H1 (cell line): ENCODE measurements at regions not wholly inside any gene's neighbourhood (a gene's known extent, or its start where the extent isn't known, plus 50 kb on each side); places are given as distances from the start of the nearest gene placed in this dataset.

Experiments used
- TEAD4 ChIP-seq: IDR thresholded peaks from 2 replicates; pipeline ENCODE4 v1.6.1; 2012; ENCODE audit warnings: low read depth, low read length, inconsistent platforms, mixed read lengths
- TF ChIP-seq, protein P1 (sequence below): fragments of 300-600 bp; sonication (generic); IDR thresholded peaks from 2 replicates; pipeline ENCODE4 v1.7.1; 2012; ENCODE audit warnings: low read length, moderate library complexity, mild to moderate bottlenecking, inconsistent platforms; ENCODE audit not compliant: insufficient replicate concordance
- TF ChIP-seq, protein P2 (sequence below): IDR thresholded peaks from 2 replicates; pipeline ENCODE4 v1.6.1; 2011; ENCODE audit warnings: low read length, improper control_type of control experiment

DNA sequence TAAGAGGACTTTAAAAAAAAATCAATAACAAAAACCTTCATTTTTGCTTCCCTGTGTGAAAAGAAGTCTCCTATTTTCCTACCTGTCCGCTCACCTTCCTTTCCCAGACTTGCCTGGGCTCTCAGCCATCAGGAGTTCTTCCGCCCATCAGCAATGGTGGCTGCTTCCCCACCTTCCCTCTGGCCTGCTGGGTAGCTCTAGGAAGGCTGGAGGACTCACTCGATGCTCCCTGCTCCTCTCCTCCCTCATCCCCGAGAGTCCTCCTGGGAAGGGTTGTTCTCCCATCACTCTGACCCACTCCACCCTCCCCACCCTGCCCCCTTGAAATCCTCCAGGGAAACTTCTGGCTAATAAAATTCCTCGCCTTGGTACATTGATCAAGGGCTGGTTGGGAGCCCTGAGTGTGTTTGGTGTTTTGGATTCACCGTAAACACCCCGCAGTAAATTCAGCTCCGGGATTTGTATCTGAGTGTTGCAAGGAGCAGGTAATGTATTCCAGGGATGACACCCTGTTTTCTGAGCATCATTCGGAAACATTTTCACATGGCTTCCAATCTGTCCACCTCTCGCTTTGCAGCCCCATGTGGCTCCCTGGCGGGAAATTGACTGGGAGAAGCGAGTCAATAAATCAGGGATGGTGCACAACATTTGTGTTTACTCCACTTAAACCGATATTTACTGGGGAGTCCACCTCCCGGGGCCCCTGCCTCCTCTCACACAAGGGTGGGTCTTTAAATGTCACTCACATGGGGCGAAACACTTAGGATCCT, 126.4 kb upstream of the SDK1 start (continued):
- TF ChIP-seq, protein P1, sequence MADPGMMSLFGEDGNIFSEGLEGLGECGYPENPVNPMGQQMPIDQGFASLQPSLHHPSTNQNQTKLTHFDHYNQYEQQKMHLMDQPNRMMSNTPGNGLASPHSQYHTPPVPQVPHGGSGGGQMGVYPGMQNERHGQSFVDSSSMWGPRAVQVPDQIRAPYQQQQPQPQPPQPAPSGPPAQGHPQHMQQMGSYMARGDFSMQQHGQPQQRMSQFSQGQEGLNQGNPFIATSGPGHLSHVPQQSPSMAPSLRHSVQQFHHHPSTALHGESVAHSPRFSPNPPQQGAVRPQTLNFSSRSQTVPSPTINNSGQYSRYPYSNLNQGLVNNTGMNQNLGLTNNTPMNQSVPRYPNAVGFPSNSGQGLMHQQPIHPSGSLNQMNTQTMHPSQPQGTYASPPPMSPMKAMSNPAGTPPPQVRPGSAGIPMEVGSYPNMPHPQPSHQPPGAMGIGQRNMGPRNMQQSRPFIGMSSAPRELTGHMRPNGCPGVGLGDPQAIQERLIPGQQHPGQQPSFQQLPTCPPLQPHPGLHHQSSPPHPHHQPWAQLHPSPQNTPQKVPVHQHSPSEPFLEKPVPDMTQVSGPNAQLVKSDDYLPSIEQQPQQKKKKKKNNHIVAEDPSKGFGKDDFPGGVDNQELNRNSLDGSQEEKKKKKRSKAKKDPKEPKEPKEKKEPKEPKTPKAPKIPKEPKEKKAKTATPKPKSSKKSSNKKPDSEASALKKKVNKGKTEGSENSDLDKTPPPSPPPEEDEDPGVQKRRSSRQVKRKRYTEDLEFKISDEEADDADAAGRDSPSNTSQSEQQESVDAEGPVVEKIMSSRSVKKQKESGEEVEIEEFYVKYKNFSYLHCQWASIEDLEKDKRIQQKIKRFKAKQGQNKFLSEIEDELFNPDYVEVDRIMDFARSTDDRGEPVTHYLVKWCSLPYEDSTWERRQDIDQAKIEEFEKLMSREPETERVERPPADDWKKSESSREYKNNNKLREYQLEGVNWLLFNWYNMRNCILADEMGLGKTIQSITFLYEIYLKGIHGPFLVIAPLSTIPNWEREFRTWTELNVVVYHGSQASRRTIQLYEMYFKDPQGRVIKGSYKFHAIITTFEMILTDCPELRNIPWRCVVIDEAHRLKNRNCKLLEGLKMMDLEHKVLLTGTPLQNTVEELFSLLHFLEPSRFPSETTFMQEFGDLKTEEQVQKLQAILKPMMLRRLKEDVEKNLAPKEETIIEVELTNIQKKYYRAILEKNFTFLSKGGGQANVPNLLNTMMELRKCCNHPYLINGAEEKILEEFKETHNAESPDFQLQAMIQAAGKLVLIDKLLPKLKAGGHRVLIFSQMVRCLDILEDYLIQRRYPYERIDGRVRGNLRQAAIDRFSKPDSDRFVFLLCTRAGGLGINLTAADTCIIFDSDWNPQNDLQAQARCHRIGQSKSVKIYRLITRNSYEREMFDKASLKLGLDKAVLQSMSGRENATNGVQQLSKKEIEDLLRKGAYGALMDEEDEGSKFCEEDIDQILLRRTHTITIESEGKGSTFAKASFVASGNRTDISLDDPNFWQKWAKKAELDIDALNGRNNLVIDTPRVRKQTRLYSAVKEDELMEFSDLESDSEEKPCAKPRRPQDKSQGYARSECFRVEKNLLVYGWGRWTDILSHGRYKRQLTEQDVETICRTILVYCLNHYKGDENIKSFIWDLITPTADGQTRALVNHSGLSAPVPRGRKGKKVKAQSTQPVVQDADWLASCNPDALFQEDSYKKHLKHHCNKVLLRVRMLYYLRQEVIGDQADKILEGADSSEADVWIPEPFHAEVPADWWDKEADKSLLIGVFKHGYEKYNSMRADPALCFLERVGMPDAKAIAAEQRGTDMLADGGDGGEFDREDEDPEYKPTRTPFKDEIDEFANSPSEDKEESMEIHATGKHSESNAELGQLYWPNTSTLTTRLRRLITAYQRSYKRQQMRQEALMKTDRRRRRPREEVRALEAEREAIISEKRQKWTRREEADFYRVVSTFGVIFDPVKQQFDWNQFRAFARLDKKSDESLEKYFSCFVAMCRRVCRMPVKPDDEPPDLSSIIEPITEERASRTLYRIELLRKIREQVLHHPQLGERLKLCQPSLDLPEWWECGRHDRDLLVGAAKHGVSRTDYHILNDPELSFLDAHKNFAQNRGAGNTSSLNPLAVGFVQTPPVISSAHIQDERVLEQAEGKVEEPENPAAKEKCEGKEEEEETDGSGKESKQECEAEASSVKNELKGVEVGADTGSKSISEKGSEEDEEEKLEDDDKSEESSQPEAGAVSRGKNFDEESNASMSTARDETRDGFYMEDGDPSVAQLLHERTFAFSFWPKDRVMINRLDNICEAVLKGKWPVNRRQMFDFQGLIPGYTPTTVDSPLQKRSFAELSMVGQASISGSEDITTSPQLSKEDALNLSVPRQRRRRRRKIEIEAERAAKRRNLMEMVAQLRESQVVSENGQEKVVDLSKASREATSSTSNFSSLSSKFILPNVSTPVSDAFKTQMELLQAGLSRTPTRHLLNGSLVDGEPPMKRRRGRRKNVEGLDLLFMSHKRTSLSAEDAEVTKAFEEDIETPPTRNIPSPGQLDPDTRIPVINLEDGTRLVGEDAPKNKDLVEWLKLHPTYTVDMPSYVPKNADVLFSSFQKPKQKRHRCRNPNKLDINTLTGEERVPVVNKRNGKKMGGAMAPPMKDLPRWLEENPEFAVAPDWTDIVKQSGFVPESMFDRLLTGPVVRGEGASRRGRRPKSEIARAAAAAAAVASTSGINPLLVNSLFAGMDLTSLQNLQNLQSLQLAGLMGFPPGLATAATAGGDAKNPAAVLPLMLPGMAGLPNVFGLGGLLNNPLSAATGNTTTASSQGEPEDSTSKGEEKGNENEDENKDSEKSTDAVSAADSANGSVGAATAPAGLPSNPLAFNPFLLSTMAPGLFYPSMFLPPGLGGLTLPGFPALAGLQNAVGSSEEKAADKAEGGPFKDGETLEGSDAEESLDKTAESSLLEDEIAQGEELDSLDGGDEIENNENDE: no peak
- TF ChIP-seq TEAD4: no peak
- TF ChIP-seq, protein P2, sequence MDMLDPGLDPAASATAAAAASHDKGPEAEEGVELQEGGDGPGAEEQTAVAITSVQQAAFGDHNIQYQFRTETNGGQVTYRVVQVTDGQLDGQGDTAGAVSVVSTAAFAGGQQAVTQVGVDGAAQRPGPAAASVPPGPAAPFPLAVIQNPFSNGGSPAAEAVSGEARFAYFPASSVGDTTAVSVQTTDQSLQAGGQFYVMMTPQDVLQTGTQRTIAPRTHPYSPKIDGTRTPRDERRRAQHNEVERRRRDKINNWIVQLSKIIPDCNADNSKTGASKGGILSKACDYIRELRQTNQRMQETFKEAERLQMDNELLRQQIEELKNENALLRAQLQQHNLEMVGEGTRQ: no peak
- TF ChIP-seq, all 59 proteins: peak for 2
